GM23338 (cell line): ENCODE measurements at regions not wholly inside any gene's neighbourhood (a gene's known extent, or its start where the extent isn't known, plus 50 kb on each side); places are given as distances from the start of the nearest gene placed in this dataset.
A peak's percentile ranks its signal among the peaks of the same experiment; 100 is the strongest.

Source experiments
- ATAC-seq: fragments of 200-7000 bp; cut with Tn5 transposase; 3 replicates; pipeline ENCODE4 v1.9.1; 2020
- DNase-seq: peaks from one replicate; pipeline ENCODE4 v3.0.0-alpha.2; 2015; ENCODE audit warnings: low spot score
- H2AFZ ChIP-seq: fragments of 200-600 bp; sonication (generic); 2 replicates; pipeline ENCODE4 v1.8.0; 2016; ENCODE audit warnings: antibody characterized with exemption, mild to moderate bottlenecking, moderate library complexity
- H3F3A ChIP-seq: fragments of 200-600 bp; sonication (generic); replicated peaks from 2 replicates; pipeline ENCODE4 v1.8.0; 2017; ENCODE audit warnings: antibody characterized with exemption, mixed run types, low read depth
- H3K27ac ChIP-seq: fragments of 200-600 bp; sonication (generic); 2 replicates; pipeline ENCODE4 v1.6.1; 2016; ENCODE audit warnings: low read depth
- H3K27me3 ChIP-seq: fragments of 200-600 bp; sonication (generic); 2 replicates; pipeline ENCODE4 v1.8.0; 2016; ENCODE audit warnings: mild to moderate bottlenecking, mixed run types, moderate library complexity; ENCODE audit not compliant: insufficient read depth
- H3K36me3 ChIP-seq: fragments of 200-600 bp; sonication (generic); 2 replicates; pipeline ENCODE4 v1.8.0; 2016; ENCODE audit warnings: mild to moderate bottlenecking; ENCODE audit not compliant: insufficient read depth
- H3K4me1 ChIP-seq: fragments of 200-600 bp; sonication (generic); 2 replicates; pipeline ENCODE4 v1.8.0; 2016; ENCODE audit warnings: mild to moderate bottlenecking, moderate library complexity; ENCODE audit not compliant: insufficient read depth
- H3K4me2 ChIP-seq: fragments of 200-600 bp; sonication (generic); 2 replicates; pipeline ENCODE4 v1.7.1; 2017; ENCODE audit warnings: mixed run types
- H3K4me3 ChIP-seq: fragments of 200-600 bp; sonication (generic); 2 replicates; pipeline ENCODE4 v1.6.1; 2016; ENCODE audit warnings: mixed run types
- H3K79me2 ChIP-seq: fragments of 200-600 bp; sonication (generic); replicated peaks from 2 replicates; pipeline ENCODE4 v1.8.0; 2017; ENCODE audit warnings: mild to moderate bottlenecking; ENCODE audit not compliant: insufficient read depth
- H3K9me2 ChIP-seq: fragments of 200-600 bp; sonication (generic); 2 replicates; pipeline ENCODE4 v1.8.0; 2017; ENCODE audit not compliant: insufficient read depth
- H4K20me1 ChIP-seq: fragments of 200-600 bp; sonication (generic); replicated peaks from 2 replicates; pipeline ENCODE4 v1.8.0; 2017; ENCODE audit warnings: mild to moderate bottlenecking; ENCODE audit not compliant: insufficient read depth
- H3K27ac Mint-ChIP-seq: 2 replicates; pipeline ENCODE4 v1.8.0; 2020; ENCODE audit warnings: inconsistent platforms, mild to moderate bottlenecking, moderate library complexity, mixed read lengths
- H3K27me3 Mint-ChIP-seq: 3 replicates; pipeline ENCODE4 v1.8.0; 2022; ENCODE audit warnings: low read depth, mild to moderate bottlenecking, moderate library complexity, mixed read lengths, inconsistent platforms; ENCODE audit not compliant: insufficient read depth, poor library complexity
- H3K36me3 Mint-ChIP-seq: 3 replicates; pipeline ENCODE4 v1.8.0; 2021; ENCODE audit warnings: low read depth, mild to moderate bottlenecking, inconsistent platforms, moderate library complexity, mixed read lengths
- H3K4me1 Mint-ChIP-seq: 3 replicates; pipeline ENCODE4 v1.8.0; 2020; ENCODE audit warnings: mild to moderate bottlenecking, inconsistent platforms, mixed read lengths
- H3K4me3 Mint-ChIP-seq: 3 replicates; pipeline ENCODE4 v1.8.0; 2021; ENCODE audit warnings: moderate library complexity, mild to moderate bottlenecking, inconsistent platforms, mixed read lengths
- H3K9me3 Mint-ChIP-seq: 3 replicates; pipeline ENCODE4 v1.8.0; 2020; ENCODE audit warnings: moderate library complexity, mild to moderate bottlenecking, inconsistent platforms, mixed read lengths
- EZH2 ChIP-seq: fragments of 200-600 bp; sonication (generic); IDR thresholded peaks from one replicate; pipeline ENCODE4 v1.8.0; 2017; ENCODE audit warnings: antibody characterized with exemption, mild to moderate bottlenecking, low read depth; ENCODE audit not compliant: unreplicated experiment
- EZH2phosphoT487 ChIP-seq: fragments of 200-600 bp; sonication (generic); IDR thresholded peaks from one replicate; pipeline ENCODE4 v1.8.1; 2018; ENCODE audit warnings: antibody characterized with exemption; ENCODE audit not compliant: unreplicated experiment
- JUNB ChIP-seq: IDR thresholded peaks from one replicate; pipeline ENCODE4 v1.6.1; 2016; ENCODE audit warnings: antibody characterized with exemption; ENCODE audit not compliant: unreplicated experiment
- NANOG ChIP-seq: IDR thresholded peaks from 2 replicates; pipeline ENCODE4 v1.6.1; 2016; ENCODE audit warnings: antibody characterized with exemption, borderline replicate concordance
- STAT1 ChIP-seq: IDR thresholded peaks from one replicate; pipeline ENCODE4 v1.6.1; 2016; ENCODE audit warnings: antibody characterized with exemption; ENCODE audit not compliant: unreplicated experiment
- ZNF114 ChIP-seq: fragments of 250-450 bp; sonication (Bioruptor Pico); IDR thresholded peaks from 2 replicates; pipeline ENCODE4 v1.5.0; 2020; ENCODE audit warnings: mild to moderate bottlenecking, moderate library complexity
- TF ChIP-seq, protein P1 (sequence below): fragments of 250-450 bp; sonication (Bioruptor Pico); IDR thresholded peaks from 2 replicates; pipeline ENCODE4 v1.5.0; 2020; ENCODE audit warnings: mild to moderate bottlenecking, moderate library complexity

DNA sequence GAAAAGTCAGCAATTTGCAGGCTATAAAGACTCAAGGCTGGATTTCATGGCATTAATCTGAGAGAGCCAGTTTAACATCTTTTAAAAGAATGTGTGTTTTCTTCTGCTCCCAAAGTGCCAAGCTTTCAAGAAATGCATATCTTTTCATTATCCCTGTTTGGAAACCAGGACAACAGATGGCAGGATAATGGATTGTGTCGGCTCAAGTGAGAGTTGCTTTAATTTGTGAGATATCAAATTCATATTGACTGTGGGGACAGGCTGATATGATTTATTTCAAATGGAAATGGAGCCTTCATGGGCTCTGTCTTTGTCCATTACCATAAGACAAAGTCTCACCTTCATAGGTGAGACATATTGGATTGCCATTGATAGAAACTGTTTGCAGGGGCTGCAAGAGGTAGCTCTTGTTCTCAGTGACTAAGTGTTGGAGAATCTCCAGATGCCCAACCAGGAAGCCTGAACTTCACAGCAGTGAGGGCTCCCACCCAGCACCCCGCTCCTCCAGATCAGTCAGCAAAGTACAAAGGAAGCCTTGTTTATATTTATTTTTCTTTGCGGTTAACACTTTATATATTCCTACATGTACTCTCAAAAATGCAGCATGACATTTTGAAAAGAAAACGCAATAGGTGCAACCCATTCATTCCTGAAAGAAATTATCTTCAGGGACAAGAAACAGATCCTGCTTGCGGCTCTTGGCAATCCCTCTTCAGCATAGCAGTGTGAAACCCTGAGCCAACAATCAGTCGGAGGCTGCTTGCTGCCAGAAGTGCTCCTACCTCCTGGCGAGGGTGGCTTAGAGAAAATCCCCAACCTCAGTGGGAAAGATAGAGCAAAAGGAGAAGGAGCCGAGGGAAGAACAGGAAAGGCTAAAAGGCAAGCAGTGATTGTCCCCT lies 65.8 kb upstream of the ATL2 start:
- Histone ChIP-seq H3K9me2 (no peaks in the 10 kb centered on the region), H3K27ac (no peak overlapping the region), H3K4me2 (peak overlapping the region; percentile 31), H4K20me1 (no peaks in the 10 kb centered on the region), H3K36me3 (no peaks in the 10 kb centered on the region), H2AFZ (0 out of 2 replicates have a peak overlapping the region, but pooled peaks have one; percentile 6), H3K79me2 (no peaks in the 10 kb centered on the region), H3K4me1 (peaks cover 37% of the 10 kb centered on the region), H3K4me3 (no peak overlapping the region), H3F3A (no peaks in the 10 kb centered on the region; the same call in 1 of the 2 replicates), H3K27me3 (no peaks in the 10 kb centered on the region)
- DNase-seq (no peak), ATAC-seq (peak; percentile 64)
- Mint-ChIP-seq H3K27me3 (peaks cover 3% of the 10 kb centered on the region), H3K27ac (no peak overlapping the region), H3K4me3 (no peak overlapping the region), H3K36me3 (no peaks in the 10 kb centered on the region; the same call in 2 of the 3 replicates), H3K4me1 (peaks cover 56% of the 10 kb centered on the region), H3K9me3 (no peaks in the 10 kb centered on the region)
- TF ChIP-seq EZH2phosphoT487 (no peak), EZH2 (no peak)

DNA sequence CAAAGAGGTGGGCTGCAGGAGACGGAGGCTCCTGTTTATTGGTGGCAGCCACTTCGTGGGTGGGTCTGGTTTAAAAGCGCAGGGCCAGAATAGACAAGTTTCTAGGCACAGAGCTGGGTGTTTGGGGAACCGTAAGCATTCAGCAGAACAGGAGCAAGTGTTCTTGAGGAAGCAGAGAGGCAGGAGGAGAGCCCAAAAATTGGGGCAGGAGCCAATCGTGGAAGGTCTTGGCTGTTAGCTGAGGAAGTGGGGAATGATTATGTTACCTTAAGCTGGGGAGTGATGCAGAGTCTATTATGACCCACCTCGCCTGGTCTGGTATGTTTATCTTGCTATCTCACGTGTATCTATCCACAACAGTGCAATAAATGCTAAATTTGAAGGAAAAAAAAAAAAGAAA lies 64.3 kb upstream of the ATL2 start:
- H3K4me3 ChIP-seq, result no peak overlapping the region
- DNase-seq, result no peak
- Mint-ChIP-seq H3K36me3 (no peaks in the 10 kb centered on the region; the same call in 2 of the 3 replicates), H3K9me3 (no peaks in the 10 kb centered on the region), H3K4me3 (no peak overlapping the region), H3K27ac (no peak overlapping the region), H3K27me3 (peaks cover 1% of the 10 kb centered on the region), H3K4me1 (peaks cover 49% of the 10 kb centered on the region)
- TF ChIP-seq STAT1, result no peak
- H3K4me2 ChIP-seq, result no peak overlapping the region
- peaks cover 31% of the 10 kb centered on the region for H3K4me1 ChIP-seq
- no peaks in the 10 kb centered on the region for H3K27me3 ChIP-seq
- no peak for ATAC-seq
- H3F3A ChIP-seq, result no peaks in the 10 kb centered on the region; the same call in 1 of the 2 replicates
- no peak overlapping the region for H3K27ac ChIP-seq
- H3K9me2 ChIP-seq, result no peaks in the 10 kb centered on the region
- H3K36me3 ChIP-seq, result no peaks in the 10 kb centered on the region
- H2AFZ ChIP-seq, result no peak overlapping the region
- H3K79me2 ChIP-seq, result no peaks in the 10 kb centered on the region
- no peaks in the 10 kb centered on the region for H4K20me1 ChIP-seq

DNA sequence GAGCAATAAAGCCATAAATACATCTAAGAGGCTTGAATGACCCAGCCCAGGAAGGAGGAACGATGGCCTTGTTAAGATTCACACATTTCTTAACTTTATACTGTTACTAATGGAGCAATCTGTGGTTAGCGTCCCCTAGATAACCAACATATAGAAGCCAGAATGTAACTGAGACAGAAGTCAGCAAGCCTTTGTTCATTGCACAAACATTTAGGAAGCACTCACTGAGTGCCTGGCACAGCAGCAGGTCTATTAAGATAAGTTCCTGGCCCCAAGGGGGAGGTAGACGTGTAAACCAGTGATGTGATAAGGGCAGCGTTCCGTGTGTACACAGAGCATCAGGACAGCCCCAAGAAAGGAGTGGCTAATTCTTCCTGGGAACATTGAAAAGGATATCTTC lies 63.6 kb upstream of the ATL2 start:
- Mint-ChIP-seq H3K4me1 (peaks cover 49% of the 10 kb centered on the region), H3K27ac (no peak overlapping the region), H3K4me3 (no peak overlapping the region), H3K36me3 (no peaks in the 10 kb centered on the region; the same call in 2 of the 3 replicates), H3K27me3 (peaks cover 1% of the 10 kb centered on the region), H3K9me3 (no peaks in the 10 kb centered on the region)
- Histone ChIP-seq H3K36me3 (no peaks in the 10 kb centered on the region), H2AFZ (no peak overlapping the region; the same call in 1 of the 2 replicates), H3F3A (no peaks in the 10 kb centered on the region; the same call in 1 of the 2 replicates), H3K4me3 (no peak overlapping the region), H3K4me2 (no peak overlapping the region), H3K4me1 (peaks cover 31% of the 10 kb centered on the region), H3K27me3 (no peaks in the 10 kb centered on the region), H3K79me2 (no peaks in the 10 kb centered on the region), H3K9me2 (peaks cover 1% of the 10 kb centered on the region; the same call in 1 of the 2 replicates), H3K27ac (no peak overlapping the region), H4K20me1 (no peaks in the 10 kb centered on the region)
- no peak for TF ChIP-seq JUNB
- no peak for TF ChIP-seq NANOG
- TF ChIP-seq, protein P1, sequence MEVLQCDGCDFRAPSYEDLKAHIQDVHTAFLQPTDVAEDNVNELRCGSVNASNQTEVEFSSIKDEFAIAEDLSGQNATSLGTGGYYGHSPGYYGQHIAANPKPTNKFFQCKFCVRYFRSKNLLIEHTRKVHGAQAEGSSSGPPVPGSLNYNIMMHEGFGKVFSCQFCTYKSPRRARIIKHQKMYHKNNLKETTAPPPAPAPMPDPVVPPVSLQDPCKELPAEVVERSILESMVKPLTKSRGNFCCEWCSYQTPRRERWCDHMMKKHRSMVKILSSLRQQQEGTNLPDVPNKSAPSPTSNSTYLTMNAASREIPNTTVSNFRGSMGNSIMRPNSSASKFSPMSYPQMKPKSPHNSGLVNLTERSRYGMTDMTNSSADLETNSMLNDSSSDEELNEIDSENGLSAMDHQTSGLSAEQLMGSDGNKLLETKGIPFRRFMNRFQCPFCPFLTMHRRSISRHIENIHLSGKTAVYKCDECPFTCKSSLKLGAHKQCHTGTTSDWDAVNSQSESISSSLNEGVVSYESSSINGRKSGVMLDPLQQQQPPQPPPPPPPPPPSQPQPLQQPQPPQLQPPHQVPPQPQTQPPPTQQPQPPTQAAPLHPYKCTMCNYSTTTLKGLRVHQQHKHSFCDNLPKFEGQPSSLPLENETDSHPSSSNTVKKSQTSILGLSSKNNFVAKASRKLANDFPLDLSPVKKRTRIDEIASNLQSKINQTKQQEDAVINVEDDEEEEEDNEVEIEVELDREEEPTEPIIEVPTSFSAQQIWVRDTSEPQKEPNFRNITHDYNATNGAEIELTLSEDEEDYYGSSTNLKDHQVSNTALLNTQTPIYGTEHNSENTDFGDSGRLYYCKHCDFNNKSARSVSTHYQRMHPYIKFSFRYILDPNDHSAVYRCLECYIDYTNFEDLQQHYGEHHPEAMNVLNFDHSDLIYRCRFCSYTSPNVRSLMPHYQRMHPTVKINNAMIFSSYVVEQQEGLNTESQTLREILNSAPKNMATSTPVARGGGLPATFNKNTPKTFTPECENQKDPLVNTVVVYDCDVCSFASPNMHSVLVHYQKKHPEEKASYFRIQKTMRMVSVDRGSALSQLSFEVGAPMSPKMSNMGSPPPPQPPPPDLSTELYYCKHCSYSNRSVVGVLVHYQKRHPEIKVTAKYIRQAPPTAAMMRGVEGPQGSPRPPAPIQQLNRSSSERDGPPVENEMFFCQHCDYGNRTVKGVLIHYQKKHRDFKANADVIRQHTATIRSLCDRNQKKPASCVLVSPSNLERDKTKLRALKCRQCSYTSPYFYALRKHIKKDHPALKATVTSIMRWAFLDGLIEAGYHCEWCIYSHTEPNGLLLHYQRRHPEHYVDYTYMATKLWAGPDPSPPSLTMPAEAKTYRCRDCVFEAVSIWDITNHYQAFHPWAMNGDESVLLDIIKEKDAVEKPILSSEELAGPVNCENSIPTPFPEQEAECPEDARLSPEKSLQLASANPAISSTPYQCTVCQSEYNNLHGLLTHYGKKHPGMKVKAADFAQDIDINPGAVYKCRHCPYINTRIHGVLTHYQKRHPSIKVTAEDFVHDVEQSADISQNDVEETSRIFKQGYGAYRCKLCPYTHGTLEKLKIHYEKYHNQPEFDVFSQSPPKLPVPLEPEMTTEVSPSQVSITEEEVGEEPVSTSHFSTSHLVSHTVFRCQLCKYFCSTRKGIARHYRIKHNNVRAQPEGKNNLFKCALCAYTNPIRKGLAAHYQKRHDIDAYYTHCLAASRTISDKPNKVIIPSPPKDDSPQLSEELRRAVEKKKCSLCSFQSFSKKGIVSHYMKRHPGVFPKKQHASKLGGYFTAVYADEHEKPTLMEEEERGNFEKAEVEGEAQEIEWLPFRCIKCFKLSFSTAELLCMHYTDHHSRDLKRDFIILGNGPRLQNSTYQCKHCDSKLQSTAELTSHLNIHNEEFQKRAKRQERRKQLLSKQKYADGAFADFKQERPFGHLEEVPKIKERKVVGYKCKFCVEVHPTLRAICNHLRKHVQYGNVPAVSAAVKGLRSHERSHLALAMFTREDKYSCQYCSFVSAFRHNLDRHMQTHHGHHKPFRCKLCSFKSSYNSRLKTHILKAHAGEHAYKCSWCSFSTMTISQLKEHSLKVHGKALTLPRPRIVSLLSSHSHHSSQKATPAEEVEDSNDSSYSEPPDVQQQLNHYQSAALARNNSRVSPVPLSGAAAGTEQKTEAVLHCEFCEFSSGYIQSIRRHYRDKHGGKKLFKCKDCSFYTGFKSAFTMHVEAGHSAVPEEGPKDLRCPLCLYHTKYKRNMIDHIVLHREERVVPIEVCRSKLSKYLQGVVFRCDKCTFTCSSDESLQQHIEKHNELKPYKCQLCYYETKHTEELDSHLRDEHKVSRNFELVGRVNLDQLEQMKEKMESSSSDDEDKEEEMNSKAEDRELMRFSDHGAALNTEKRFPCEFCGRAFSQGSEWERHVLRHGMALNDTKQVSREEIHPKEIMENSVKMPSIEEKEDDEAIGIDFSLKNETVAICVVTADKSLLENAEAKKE, result no peak
- TF ChIP-seq ZNF114 (CRISPR knock-in tag), result no peak
- no peak for DNase-seq
- ATAC-seq, result no peak
